HepG2 (cell line): ENCODE measurements at regions not wholly inside any gene's neighbourhood (a gene's known extent, or its start where the extent isn't known, plus 50 kb on each side); places are given as distances from the start of the nearest gene placed in this dataset.
A peak's percentile ranks its signal among the peaks of the same experiment; 100 is the strongest.

Source experiments
- ATAC-seq: fragments of 200-7000 bp; cut with Tn5 transposase; 3 replicates; pipeline ENCODE4 v1.9.1; 2020; ENCODE audit warnings: mild to moderate bottlenecking, moderate library complexity
- BruUV-seq: library from RNA; stranded (reverse); fragments of 400-500 nt; replicated peaks from 2 replicates; lab custom pipeline; 2021; lab: Mats Ljungman, UMichigan
- CTCF ChIA-PET: fragments of 300-600 bp; formaldehyde crosslinking; extraction: SDS; loops from one replicate; lab custom pipeline; 2021; ENCODE audit warnings: low total read pairs, inconsistent platforms, low intra/inter-chr PET ratio; lab: Yijun Ruan, JAX
- POLR2A ChIA-PET: fragments of 350-600 bp; sonication (Branson Sonifier 250); formaldehyde crosslinking; loops from one replicate; lab custom pipeline; 2020; ENCODE audit warnings: antibody characterized with exemption, inconsistent platforms; lab: Yijun Ruan, JAX
- DNase-seq: peaks from one replicate; pipeline ENCODE4 v3.0.0-alpha.2; 2015; ENCODE audit warnings: low spot score
- FAIRE-seq: peaks from 3 replicates; lab custom pipeline; 2011; peaks lifted over from hg19 to GRCh38; lab: Jason Lieb, UNC
- H2AFZ ChIP-seq: one replicate; pipeline ENCODE4 v1.6.1; 2011; ENCODE audit warnings: low read length, inconsistent platforms
- H3K27ac ChIP-seq: fragments of 300-600 bp; 3 replicates; pipeline ENCODE4 v1.8.0; 2011; ENCODE audit warnings: mixed run types, mild to moderate bottlenecking, mixed read lengths, low read length, inconsistent platforms; ENCODE audit not compliant: insufficient read depth; ENCODE audit errors: extremely low read length
- H3K27me3 ChIP-seq, 2 experiments: fragments of 200-600 bp in 1 of 2; 2 replicates in 1 of 2; 3 replicates in 1 of 2; pipeline versions ENCODE4 v1.6.0 to v1.8.0; 2011; ENCODE audit warnings: low read length in 2 of 2, mild to moderate bottlenecking in 2 of 2, moderate library complexity in 2 of 2, inconsistent platforms in 1 of 2; ENCODE audit not compliant: insufficient read depth in 2 of 2, control insufficient read depth in 1 of 2
- H3K36me3 ChIP-seq, 2 experiments: fragments of 200-600 bp in 1 of 2; replicated peaks in 1 of 2; 2 replicates in 1 of 2; 3 replicates in 1 of 2; pipeline versions ENCODE4 v1.5.1 to v1.8.0; 2011; ENCODE audit warnings: low read length in 2 of 2, inconsistent platforms in 1 of 2; ENCODE audit not compliant: insufficient read depth in 2 of 2, control insufficient read depth in 1 of 2
- H3K4me1 ChIP-seq: 2 replicates; pipeline ENCODE4 v1.5.1; 2012; ENCODE audit warnings: low read length, inconsistent platforms; ENCODE audit not compliant: insufficient read depth
- H3K4me2 ChIP-seq: 2 replicates; pipeline ENCODE4 v1.6.0; 2011; ENCODE audit warnings: low read depth, low read length, inconsistent platforms
- H3K4me3 ChIP-seq, 3 experiments: fragments of 200-600 bp in 1 of 3; sonication (generic), shearing (Covaris generic) in 1 of 3; replicated peaks in 1 of 3; 2 replicates each; pipeline ENCODE4 v1.5.1; 2011 to 2016; ENCODE audit warnings: low read length in 3 of 3, inconsistent platforms in 2 of 3, low read depth in 2 of 3, mild to moderate bottlenecking in 2 of 3, control low read depth in 1 of 3, mixed read lengths in 1 of 3; ENCODE audit not compliant: insufficient read depth in 1 of 3
- H3K79me2 ChIP-seq: one replicate; pipeline ENCODE4 v1.6.1; 2011; ENCODE audit warnings: low read length, inconsistent platforms; ENCODE audit not compliant: insufficient read depth
- H3K9ac ChIP-seq: 2 replicates; pipeline ENCODE4 v1.6.0; 2011; ENCODE audit warnings: mild to moderate bottlenecking, low read depth, low read length, inconsistent platforms; ENCODE audit not compliant: insufficient read depth
- H3K9me3 ChIP-seq: 2 replicates; pipeline ENCODE4 v1.5.1; 2012; ENCODE audit warnings: mild to moderate bottlenecking, low read length
- H4K20me1 ChIP-seq: 2 replicates; pipeline ENCODE4 v1.6.0; 2011; ENCODE audit warnings: inconsistent platforms, mild to moderate bottlenecking, low read length, moderate library complexity; ENCODE audit not compliant: insufficient read depth
- EP300 ChIP-seq, 3 experiments: sonication (generic) in 1 of 3; formaldehyde crosslinking in 1 of 3; IDR thresholded peaks; 2 replicates each; pipeline versions ENCODE4 v1.5.1 to v1.6.1; 2011 to 2020; ENCODE audit warnings: low read depth in 2 of 3, low read length in 2 of 3, borderline replicate concordance in 1 of 3, improper control_type of control experiment in 1 of 3, mild to moderate bottlenecking in 1 of 3, missing genetic modification reagents in 1 of 3, moderate library complexity in 1 of 3
- MYNN ChIP-seq: sonication (generic); formaldehyde crosslinking; IDR thresholded peaks from 2 replicates; pipeline ENCODE4 v1.4.0; 2020; ENCODE audit warnings: mild to moderate bottlenecking, low read depth, missing genetic modification reagents
- ZNF160 ChIP-seq: sonication (generic); formaldehyde crosslinking; IDR thresholded peaks from 2 replicates; pipeline ENCODE4 v1.8.0; 2022; ENCODE audit warnings: mild to moderate bottlenecking, inconsistent platforms, missing genetic modification reagents
- WGBS: methylation state at CpG from one replicate; pipeline ENCODE4 v1.1.6; 2017; ENCODE audit warnings: low lambda C conversion rate; 5-methylcytosine and 5-hydroxymethylcytosine counted together
- in situ Hi-C: cut with HindIII; loops from 2 replicates; pipeline ENCODE4 v1.10.0; 2017; ENCODE audit warnings: low pct_unique_long_range_greater_than_20kb; ENCODE audit not compliant: extremely low pct_ligation_motif_present
- intact Hi-C: fragments of 100-400 bp; cut with micrococcal nuclease; formaldehyde crosslinking; loops from one replicate; pipeline ENCODE4 v1.10.0; 2022; ENCODE audit not compliant: unreplicated experiment

GRCh38 chr2:118339386-118339785, 251.1 kb downstream of the INSIG2 start:
- ChIA-PET CTCF (no interaction called here), POLR2A (no interaction called here)
- WGBS = 98% methylated on average over 1 of the region's 1 CpG
- intact Hi-C loops = no loop called here
- peaks cover 4% of the 10 kb centered on the region; the same call in 1 of the 2 replicates for H3K9me3 ChIP-seq
- in situ Hi-C loops = no loop called here
- no peaks in the 10 kb centered on the region for H4K20me1 ChIP-seq
- no peak overlapping the region for H3K27ac ChIP-seq
- DNase-seq (no peak), FAIRE-seq (no peak), ATAC-seq (no peak)
- H3K4me2 ChIP-seq = no peak overlapping the region
- BruUV-seq = no TSS peak
- peak; percentile 97 for TF ChIP-seq ZNF160
- no peak for TF ChIP-seq MYNN (CRISPR knock-in tag)
- H3K4me1 ChIP-seq = no peaks in the 10 kb centered on the region
- H3K27me3 ChIP-seq = peaks cover 0 to 2% of the 10 kb centered on the region in 2 experiments; a peak in 1 of 5 replicates
- H3K4me3 ChIP-seq = 0 out of 6 replicates have a peak overlapping the region, but pooled peaks of 1 of the 3 experiments have one; percentile 1
- no peaks in the 10 kb centered on the region for H3K36me3 ChIP-seq
- no peak overlapping the region for H3K9ac ChIP-seq
- H2AFZ ChIP-seq = no peak overlapping the region
- no peaks in the 10 kb centered on the region for H3K79me2 ChIP-seq

GRCh38 chr2:118333664-118334063, 245.4 kb downstream of the INSIG2 start:
- DNase-seq (no peak), FAIRE-seq (no peak), ATAC-seq (no peak)
- TF ChIP-seq EP300 (IDR thresholded peaks at IDR 0.05; ENCODE audit: low read depth in 2 of 2, low read length in 2 of 2) = no peak
- TF ChIP-seq EP300 (CRISPR knock-in tag; IDR thresholded peaks at IDR 0.05; ENCODE audit: borderline replicate concordance) = no peak
- in situ Hi-C loops = no loop called here
- H3K4me1 ChIP-seq = no peaks in the 10 kb centered on the region
- ChIA-PET POLR2A (no interaction called here), CTCF (no interaction called here)
- H3K27me3 ChIP-seq = no peaks in the 10 kb centered on the region
- no peaks in the 10 kb centered on the region for H3K36me3 ChIP-seq
- no peak overlapping the region for H3K4me3 ChIP-seq
- no peaks in the 10 kb centered on the region for H4K20me1 ChIP-seq
- BruUV-seq = no TSS peak
- no peak overlapping the region for H3K9ac ChIP-seq
- intact Hi-C loops = no loop called here
- H3K9me3 ChIP-seq = no peaks in the 10 kb centered on the region
- no peak overlapping the region for H3K4me2 ChIP-seq
- H2AFZ ChIP-seq = no peak overlapping the region
- no peak overlapping the region for H3K27ac ChIP-seq
- no peaks in the 10 kb centered on the region for H3K79me2 ChIP-seq
